Liver (tissue), 8 donors: ENCODE measurements at regions not wholly inside any gene's neighbourhood (a gene's known extent, or its start where the extent isn't known, plus 50 kb on each side); places are given as distances from the start of the nearest gene placed in this dataset.

Experiments used
- DNase-seq: peaks from one replicate; pipeline ENCODE4 v3.0.0-alpha.2; 2017; ENCODE audit warnings: low spot score
- H3K27ac ChIP-seq, 2 donors: one replicate each; pipeline ENCODE4 v1.7.0; 2013; ENCODE audit warnings: inconsistent platforms in 2 of 2, low read length in 2 of 2, control low read depth in 1 of 2, low read depth in 1 of 2, mild to moderate bottlenecking in 1 of 2
- H3K27me3 ChIP-seq, 4 donors: one replicate each; pipeline versions ENCODE4 v1.6.1 to v1.7.0; 2013; ENCODE audit warnings: low read length in 3 of 4, inconsistent platforms in 1 of 4, mild to moderate bottlenecking in 1 of 4, moderate library complexity in 1 of 4; ENCODE audit not compliant: control insufficient read depth in 4 of 4, insufficient read depth in 4 of 4
- H3K36me3 ChIP-seq, 4 donors: one replicate each; pipeline versions ENCODE4 v1.6.1 to v1.7.0; 2013; ENCODE audit warnings: low read length in 3 of 4, mild to moderate bottlenecking in 3 of 4, low read depth in 1 of 4, moderate library complexity in 1 of 4; ENCODE audit not compliant: control insufficient read depth in 4 of 4, insufficient read depth in 3 of 4
- H3K4me1 ChIP-seq, 4 donors: one replicate each; pipeline versions ENCODE4 v1.6.1 to v1.7.0; 2013; ENCODE audit warnings: low read length in 3 of 4, mild to moderate bottlenecking in 3 of 4, moderate library complexity in 1 of 4; ENCODE audit not compliant: control insufficient read depth in 4 of 4, insufficient read depth in 4 of 4
- H3K4me3 ChIP-seq, 3 donors: one replicate each; pipeline versions ENCODE4 v1.6.1 to v1.7.0; 2013; ENCODE audit warnings: low read length in 3 of 3, control low read depth in 1 of 3, low read depth in 1 of 3, mild to moderate bottlenecking in 1 of 3
- H3K9ac ChIP-seq, 2 donors: one replicate each; pipeline ENCODE4 v1.7.0; 2013; ENCODE audit warnings: low read length in 2 of 2, mild to moderate bottlenecking in 2 of 2, moderate library complexity in 2 of 2, control low read depth in 1 of 2, low read depth in 1 of 2
- H3K9me3 ChIP-seq, 4 donors: one replicate each; pipeline versions ENCODE4 v1.6.1 to v1.7.0; 2013; ENCODE audit warnings: low read length in 3 of 4; ENCODE audit not compliant: control insufficient read depth in 4 of 4
- ATF3 ChIP-seq: IDR thresholded peaks from 2 replicates; pipeline ENCODE4 v1.6.1; 2016; ENCODE audit warnings: antibody characterized with exemption
- EGR1 ChIP-seq, 2 donors: IDR thresholded peaks; 2 replicates each; pipeline ENCODE4 v1.6.1; 2016 to 2018; ENCODE audit warnings: antibody characterized with exemption in 2 of 2, low read depth in 2 of 2
- FOXA1 ChIP-seq: IDR thresholded peaks from 2 replicates; pipeline ENCODE4 v1.6.1; 2016; ENCODE audit warnings: antibody characterized with exemption
- FOXA2 ChIP-seq: IDR thresholded peaks from 2 replicates; pipeline ENCODE4 v1.6.1; 2016; ENCODE audit warnings: antibody characterized with exemption
- GABPA ChIP-seq, 2 donors: IDR thresholded peaks in 1 of 2; conservative IDR thresholded peaks in 1 of 2; 2 replicates each; pipeline ENCODE4 v1.6.1; 2016; ENCODE audit warnings: antibody characterized with exemption in 2 of 2, mild to moderate bottlenecking in 1 of 2, moderate library complexity in 1 of 2
- HNF4A ChIP-seq, 2 donors: conservative IDR thresholded peaks; 2 replicates each; pipeline ENCODE4 v1.6.1; 2016; ENCODE audit warnings: antibody characterized with exemption in 2 of 2, mild to moderate bottlenecking in 2 of 2
- HNF4G ChIP-seq: IDR thresholded peaks from 2 replicates; pipeline ENCODE4 v1.6.1; 2016; ENCODE audit warnings: antibody characterized with exemption
- JUND ChIP-seq, 2 donors: IDR thresholded peaks; 2 replicates each; pipeline ENCODE4 v1.6.1; 2016; ENCODE audit warnings: antibody characterized with exemption in 2 of 2
- NR2F2 ChIP-seq: IDR thresholded peaks from 2 replicates; pipeline ENCODE4 v1.6.1; 2016; ENCODE audit warnings: antibody characterized with exemption
- RAD21 ChIP-seq, 2 donors: IDR thresholded peaks; 2 replicates each; pipeline ENCODE4 v1.6.1; 2016; ENCODE audit warnings: antibody characterized with exemption in 2 of 2, mild to moderate bottlenecking in 2 of 2
- RXRA ChIP-seq, 2 donors: IDR thresholded peaks; 2 replicates each; pipeline ENCODE4 v1.6.1; 2017 to 2018; ENCODE audit warnings: antibody characterized with exemption in 2 of 2, mild to moderate bottlenecking in 1 of 2
- SP1 ChIP-seq: IDR thresholded peaks from 2 replicates; pipeline ENCODE4 v1.6.1; 2018; ENCODE audit warnings: antibody characterized with exemption, mild to moderate bottlenecking
- TAF1 ChIP-seq: conservative IDR thresholded peaks from 2 replicates; pipeline ENCODE4 v1.6.1; 2016; ENCODE audit warnings: antibody characterized with exemption, mild to moderate bottlenecking
- YY1 ChIP-seq: IDR thresholded peaks from 2 replicates; pipeline ENCODE4 v1.6.1; 2016; ENCODE audit warnings: antibody characterized with exemption, mild to moderate bottlenecking
- ZBTB33 ChIP-seq: IDR thresholded peaks from 2 replicates; pipeline ENCODE4 v1.6.1; 2016; ENCODE audit warnings: antibody characterized with exemption
- WGBS: extraction: QIAGEN DNeasy Blood & Tissue Kit; methylation state at CpG from one replicate; pipeline ENCODE4 v1.1.7; 2013; 5-methylcytosine and 5-hydroxymethylcytosine counted together
- TF ChIP-seq, protein P1 (sequence below): IDR thresholded peaks from 2 replicates; pipeline ENCODE4 v1.6.1; 2016; ENCODE audit warnings: antibody characterized with exemption
- TF ChIP-seq, protein P2 (sequence below): IDR thresholded peaks from 2 replicates; pipeline ENCODE4 v1.6.1; 2016; ENCODE audit warnings: antibody characterized with exemption, mild to moderate bottlenecking
- TF ChIP-seq, protein P3 (sequence below): fragments of 150-350 bp; IDR thresholded peaks from 2 replicates; pipeline ENCODE4 v1.5.1; 2017; ENCODE audit warnings: improper control_type of control experiment, low read depth, low read length; ENCODE audit not compliant: missing input control
- donor health status: healthy.
- donor health status: healthy.
- donor health status: healthy.
- donor health status: healthy.
- donor health status: healthy.

DNA sequence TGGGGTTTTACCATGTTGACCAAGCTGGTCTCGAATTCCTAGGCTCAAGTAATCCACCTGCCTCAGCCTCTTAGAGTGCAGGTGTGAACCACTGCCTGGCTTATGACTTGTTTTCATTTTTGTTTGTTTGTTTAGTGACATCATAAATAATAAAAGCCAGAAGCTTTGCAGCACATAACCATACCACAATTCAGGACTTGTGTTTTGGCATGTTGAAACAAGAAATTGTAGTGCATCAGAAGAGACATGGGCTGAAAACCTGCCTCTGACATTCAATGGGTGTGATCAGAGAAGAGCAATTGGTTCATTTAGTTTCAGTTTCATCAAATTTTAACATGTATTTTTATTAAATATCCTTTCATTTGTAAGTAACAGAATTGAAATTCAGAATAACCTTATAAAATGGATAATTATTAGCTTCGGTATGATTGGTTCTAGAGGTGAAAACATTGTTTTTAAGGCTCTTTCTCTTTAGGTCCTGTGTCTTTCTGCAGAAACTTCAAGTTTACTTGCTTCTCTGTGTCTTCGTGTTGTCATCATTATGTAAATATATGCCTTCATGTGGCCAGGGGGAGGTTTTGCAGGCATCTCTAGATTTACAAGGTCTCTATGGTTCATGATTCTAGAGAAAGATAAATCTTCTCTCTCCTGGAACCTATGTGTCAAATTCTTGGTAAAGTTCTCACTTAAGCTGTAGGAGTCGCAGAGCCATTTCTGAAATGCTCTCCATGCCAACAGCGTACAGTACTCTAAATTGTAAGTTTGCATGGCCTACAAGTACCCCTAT is 312.0 kb downstream of the KCNC2 start:
- no peak overlapping the region for H3K4me3 ChIP-seq
- no peak overlapping the region for H3K27ac ChIP-seq
- no peaks in the 10 kb centered on the region for H3K9me3 ChIP-seq
- H3K36me3 ChIP-seq = no peaks in the 10 kb centered on the region
- no peaks in the 10 kb centered on the region for H3K27me3 ChIP-seq
- no peak overlapping the region for H3K9ac ChIP-seq
- 83% methylated on average over 5 of the region's 5 CpGs for WGBS
- TF ChIP-seq, protein P1, sequence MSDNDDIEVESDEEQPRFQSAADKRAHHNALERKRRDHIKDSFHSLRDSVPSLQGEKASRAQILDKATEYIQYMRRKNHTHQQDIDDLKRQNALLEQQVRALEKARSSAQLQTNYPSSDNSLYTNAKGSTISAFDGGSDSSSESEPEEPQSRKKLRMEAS = no peak
- TF ChIP-seq YY1 (no peak), TAF1 (no peak), GABPA (IDR thresholded peaks at IDR 0.05 in 1 of 2, conservative IDR thresholded peaks at IDR 0.05 in 1 of 2) (no peak), ZBTB33 (no peak), HNF4A (conservative IDR thresholded peaks at IDR 0.05) (no peak), RAD21 (IDR thresholded peaks at IDR 0.05) (no peak), ATF3 (no peak), RXRA (IDR thresholded peaks at IDR 0.05) (no peak), FOXA2 (no peak), HNF4G (no peak), EGR1 (IDR thresholded peaks at IDR 0.05; ENCODE audit: low read depth in 2 of 2) (no peak), JUND (IDR thresholded peaks at IDR 0.05) (no peak), NR2F2 (no peak), FOXA1 (no peak), SP1 (no peak)
- TF ChIP-seq, protein P2, sequence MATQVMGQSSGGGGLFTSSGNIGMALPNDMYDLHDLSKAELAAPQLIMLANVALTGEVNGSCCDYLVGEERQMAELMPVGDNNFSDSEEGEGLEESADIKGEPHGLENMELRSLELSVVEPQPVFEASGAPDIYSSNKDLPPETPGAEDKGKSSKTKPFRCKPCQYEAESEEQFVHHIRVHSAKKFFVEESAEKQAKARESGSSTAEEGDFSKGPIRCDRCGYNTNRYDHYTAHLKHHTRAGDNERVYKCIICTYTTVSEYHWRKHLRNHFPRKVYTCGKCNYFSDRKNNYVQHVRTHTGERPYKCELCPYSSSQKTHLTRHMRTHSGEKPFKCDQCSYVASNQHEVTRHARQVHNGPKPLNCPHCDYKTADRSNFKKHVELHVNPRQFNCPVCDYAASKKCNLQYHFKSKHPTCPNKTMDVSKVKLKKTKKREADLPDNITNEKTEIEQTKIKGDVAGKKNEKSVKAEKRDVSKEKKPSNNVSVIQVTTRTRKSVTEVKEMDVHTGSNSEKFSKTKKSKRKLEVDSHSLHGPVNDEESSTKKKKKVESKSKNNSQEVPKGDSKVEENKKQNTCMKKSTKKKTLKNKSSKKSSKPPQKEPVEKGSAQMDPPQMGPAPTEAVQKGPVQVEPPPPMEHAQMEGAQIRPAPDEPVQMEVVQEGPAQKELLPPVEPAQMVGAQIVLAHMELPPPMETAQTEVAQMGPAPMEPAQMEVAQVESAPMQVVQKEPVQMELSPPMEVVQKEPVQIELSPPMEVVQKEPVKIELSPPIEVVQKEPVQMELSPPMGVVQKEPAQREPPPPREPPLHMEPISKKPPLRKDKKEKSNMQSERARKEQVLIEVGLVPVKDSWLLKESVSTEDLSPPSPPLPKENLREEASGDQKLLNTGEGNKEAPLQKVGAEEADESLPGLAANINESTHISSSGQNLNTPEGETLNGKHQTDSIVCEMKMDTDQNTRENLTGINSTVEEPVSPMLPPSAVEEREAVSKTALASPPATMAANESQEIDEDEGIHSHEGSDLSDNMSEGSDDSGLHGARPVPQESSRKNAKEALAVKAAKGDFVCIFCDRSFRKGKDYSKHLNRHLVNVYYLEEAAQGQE = no peak
- TF ChIP-seq, protein P3, sequence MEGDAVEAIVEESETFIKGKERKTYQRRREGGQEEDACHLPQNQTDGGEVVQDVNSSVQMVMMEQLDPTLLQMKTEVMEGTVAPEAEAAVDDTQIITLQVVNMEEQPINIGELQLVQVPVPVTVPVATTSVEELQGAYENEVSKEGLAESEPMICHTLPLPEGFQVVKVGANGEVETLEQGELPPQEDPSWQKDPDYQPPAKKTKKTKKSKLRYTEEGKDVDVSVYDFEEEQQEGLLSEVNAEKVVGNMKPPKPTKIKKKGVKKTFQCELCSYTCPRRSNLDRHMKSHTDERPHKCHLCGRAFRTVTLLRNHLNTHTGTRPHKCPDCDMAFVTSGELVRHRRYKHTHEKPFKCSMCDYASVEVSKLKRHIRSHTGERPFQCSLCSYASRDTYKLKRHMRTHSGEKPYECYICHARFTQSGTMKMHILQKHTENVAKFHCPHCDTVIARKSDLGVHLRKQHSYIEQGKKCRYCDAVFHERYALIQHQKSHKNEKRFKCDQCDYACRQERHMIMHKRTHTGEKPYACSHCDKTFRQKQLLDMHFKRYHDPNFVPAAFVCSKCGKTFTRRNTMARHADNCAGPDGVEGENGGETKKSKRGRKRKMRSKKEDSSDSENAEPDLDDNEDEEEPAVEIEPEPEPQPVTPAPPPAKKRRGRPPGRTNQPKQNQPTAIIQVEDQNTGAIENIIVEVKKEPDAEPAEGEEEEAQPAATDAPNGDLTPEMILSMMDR = no peak
- DNase-seq = no peak
- H3K4me1 ChIP-seq = no peaks in the 10 kb centered on the region
